DMS53 (cell line): ENCODE measurements at regions not wholly inside any gene's neighbourhood (a gene's known extent, or its start where the extent isn't known, plus 50 kb on each side); places are given as distances from the start of the nearest gene placed in this dataset.

Experiments
- DNase-seq: peaks from one replicate; lab custom pipeline; 2025; lab: John Stamatoyannopoulos, UW

DNA sequence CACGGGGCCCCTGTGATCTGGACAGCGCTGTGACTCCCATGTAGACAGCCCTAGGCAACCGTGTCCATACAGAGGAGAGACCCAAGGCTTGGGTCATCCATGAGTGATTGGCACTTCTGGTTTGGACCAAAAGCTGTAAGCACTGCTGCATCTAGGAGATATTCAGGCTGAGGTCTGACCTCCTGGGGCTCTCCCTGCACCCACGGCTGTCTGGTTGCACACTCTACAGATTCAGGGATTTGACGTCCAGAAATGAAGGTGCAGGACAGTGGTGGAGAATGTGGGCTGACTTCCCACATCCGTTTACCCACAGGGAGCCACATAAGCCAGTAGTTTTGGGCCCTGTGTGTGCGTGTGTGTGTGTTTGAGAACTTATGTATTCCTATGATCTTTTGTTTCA, 76.2 kb upstream of the ARHGEF7 start:
- DNase-seq, result no peak

DNA sequence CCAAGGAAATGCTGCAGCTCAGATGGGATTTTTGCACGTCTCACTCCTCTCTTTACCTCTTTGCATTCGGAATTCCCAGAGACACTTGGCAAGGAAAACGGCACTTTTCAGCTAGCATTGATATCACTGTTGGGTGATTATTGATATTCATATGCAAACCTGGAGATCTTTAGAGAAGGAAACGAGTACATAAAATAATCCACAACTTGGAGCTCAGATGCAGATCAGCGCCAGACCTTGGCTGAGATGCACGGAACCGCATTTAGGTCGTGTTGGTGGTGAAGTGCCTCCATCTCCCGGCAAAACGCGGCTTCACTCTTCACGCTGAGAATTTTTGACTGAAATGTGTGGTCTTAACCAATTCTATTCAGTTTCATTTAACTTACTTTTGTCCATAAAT, 77.2 kb upstream of the ARHGEF7 start:
- DNase-seq, result no peak

DNA sequence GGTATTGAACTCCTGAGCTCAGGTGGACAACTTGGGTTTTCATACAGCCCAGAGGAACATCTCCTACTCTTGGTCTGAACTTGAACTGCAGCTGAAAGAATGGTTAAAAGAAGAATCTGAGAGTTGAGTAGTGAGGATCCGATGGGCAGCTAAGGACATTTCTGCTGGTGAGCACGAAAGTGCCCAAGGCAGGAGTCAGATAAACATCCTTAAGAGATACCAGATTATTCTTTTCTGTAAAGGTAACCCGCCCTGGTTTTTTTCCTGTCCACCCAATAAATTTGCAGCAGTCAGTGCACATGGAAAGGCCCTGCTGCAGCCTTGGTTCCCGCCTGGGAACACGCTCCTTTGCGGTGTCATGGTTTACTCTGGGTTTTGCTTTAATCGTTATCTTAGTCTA, 78.4 kb upstream of the ARHGEF7 start:
- no peak for DNase-seq

DNA sequence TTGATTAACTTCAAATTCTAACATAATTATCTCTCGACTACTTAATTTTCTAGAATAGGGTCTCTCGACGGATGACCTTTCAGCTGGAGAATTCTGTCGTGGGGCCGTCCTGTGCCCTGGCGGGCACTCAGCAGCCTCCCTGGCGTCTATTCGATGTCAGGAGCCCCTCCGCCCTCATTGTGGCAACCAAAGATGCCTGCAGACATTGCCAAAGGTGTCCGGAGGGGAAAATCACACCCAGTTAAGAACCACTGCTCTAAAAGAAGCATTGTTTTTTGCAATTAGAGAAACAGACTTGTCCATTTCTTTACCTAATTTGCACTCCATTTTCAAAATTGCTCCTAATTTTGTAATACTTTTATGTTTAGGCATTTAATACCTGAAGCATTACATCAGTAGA, 79.2 kb upstream of the ARHGEF7 start:
- no peak for DNase-seq

DNA sequence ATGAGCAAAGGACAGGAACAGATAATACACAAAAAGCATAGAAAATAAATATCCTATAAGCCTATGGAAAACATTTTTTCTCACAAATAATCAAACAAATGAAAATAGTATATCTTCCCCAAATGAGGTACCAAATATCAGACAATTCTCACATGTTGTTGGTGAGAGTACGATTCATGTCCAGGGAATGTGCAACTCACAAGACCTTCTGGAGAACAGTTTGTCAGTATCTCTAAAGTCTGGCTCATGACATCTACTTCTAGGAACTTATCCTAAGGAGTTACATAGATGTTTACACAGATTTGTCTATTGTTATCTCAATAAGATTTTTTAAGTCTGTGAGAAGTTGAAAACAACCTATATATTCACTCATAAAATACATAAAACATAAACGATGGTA, 80.3 kb upstream of the ARHGEF7 start:
- DNase-seq, result no peak

DNA sequence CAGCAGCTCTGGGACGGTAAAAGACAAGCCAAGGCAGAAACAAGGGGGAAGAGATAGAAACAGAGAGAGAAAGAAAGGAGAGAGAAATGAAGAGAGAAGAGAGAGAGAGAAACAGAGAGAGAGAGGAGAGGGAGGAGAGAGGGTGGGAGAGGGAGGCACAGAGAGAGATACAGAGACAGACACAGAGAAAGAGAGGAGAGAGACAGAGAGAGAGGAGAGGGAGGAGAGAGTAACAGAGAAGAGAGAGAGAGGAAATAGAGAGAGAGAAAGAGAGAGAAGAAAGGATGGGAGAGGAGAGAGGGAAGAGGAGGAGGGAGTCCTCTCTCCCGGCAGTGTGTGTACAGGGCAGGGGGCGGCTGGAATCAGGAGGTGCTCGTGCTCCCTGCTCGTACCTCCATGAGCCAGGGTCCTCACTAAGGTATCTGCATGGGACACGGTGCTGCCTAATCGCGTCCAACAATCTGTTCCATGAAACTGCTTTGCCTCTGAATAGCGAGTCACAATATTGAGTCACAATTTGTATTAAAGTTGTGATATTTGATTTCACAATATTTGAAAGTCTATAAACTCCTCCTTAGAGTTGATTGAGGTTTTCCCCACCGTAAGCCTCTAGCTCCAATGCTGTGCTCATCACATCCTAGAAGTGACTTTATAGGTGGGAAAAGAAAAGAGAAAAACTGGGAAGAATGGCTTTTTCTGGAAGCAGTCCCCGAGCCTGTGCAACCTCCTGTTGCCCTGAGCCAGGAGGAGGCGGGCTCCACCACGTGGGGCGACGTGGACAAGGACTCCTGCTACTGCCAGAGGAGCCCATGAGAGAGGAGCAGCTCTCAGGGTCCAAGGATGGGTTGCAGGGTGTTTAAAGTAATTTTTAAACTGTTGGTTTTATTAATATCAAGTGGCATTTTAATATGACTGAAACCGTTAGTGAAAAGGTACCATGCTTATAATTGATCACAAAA, 81.7 kb upstream of the ARHGEF7 start:
- no peak for DNase-seq

DNA sequence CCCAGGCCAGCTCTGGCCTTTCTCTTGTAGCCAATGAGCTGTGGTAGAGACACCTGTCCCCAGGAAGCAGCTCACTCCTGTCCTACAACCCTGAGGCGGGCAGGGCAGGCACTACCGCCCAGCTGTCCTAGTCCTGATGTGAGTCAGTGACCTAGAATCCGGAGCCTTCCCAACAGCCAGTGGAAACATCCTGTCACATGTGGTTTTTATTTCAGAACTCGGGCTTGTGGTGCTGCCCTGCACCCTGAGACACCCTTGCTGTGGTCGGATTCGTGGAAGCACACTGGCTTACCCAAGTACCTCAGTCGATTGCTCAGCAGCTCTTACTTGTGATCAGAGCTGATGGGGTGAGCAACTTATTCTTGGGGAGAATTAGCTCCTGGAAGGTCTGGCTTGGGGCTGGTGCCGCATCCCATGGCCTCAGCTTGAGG, 83.6 kb upstream of the ARHGEF7 start:
- peak; percentile 92 for DNase-seq

DNA sequence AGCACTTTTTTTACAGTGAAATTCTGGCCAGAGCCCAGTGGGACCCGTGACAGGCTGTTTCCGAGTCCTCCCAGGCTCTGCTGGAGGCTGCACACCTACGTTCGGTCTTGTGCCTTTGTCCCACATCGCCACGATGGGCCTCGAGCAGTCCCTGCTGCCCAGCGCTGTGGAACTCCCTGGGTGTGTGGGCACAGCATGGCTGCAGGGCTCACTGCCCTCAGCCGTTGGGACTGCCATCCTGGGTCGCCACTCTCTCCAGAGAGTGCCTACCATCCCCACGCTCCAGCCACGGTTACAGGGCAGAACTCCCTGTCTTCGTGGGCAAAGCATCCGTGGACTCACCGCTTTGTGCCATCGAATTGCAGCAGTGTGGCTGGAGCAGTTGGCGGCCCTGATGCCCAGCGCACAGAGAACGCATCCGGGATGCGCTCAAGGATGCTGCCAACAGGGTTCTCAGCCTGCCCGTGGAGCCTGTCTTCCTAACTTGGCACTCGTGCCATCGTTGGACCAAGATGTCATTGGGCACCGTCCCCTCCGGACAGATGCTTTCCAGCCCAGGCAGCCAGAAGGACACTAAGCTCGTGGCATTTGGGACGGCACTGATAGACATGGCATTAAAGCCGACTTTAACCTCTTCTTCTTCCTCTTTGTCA, 85.0 kb upstream of the ARHGEF7 start:
- DNase-seq, result no peak

DNA sequence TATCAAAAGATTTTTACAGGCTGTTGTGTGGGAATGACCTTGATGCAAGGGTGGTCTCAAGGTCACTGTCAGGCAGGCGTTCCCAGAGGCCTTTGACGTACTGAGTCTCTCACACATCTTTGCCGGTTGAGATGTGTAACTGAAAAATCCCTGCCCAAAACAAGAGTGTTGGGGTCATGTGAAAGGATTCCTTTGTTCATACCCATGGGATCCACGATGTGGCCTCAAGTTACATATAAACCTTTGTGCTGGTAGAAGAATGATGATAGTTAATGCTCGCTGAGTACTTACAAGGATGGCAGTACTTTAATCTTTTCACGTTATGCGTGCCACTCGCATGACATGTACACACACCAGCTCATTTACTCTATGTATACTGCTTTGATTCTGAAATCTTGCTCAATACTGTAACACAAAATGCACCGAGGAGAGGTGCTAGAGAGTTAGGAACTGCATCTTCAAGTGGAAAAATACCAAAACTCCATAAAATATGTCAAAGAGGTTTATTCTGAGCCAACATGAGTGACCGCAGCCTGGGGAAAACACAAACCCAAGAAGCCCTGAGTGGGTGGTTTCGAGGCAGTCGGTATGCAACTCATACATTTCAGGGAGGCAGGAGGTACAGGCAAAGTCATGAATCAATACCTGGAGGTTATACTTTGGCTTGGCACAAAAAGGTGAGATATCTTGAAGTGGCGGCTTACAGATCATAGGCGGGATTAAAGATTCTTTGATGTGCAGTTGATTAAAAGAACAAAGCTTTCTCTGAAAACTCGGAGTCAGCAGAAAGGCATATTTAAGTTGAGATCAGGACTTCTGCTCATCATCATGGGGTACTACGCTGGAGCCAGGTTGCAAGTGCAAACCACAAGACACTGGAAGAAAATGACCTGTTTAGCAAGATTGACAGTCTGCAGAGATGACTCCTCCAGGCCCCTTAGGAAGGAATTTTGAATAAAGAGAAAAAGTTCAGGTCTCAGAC, 87.4 kb upstream of the ARHGEF7 start:
- DNase-seq, result no peak

DNA sequence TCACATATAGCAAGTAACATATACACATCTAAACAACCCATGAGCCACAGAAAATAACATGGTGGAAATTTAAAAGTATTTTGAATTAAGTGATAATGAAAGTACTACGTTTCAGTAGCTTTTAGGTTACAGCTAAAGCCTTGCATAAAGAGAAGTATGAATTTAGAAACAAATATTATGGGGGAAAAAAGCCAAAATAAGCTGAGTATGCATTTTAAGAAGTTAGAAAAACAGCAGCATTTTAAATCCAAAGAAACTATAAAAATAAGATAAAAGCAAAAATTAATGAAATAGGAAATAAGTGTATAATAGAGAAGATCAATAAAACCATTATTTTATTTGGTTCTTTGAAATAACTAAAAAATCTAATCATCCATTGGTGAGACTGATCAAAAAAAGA, 89.8 kb upstream of the ARHGEF7 start:
- DNase-seq, result no peak

DNA sequence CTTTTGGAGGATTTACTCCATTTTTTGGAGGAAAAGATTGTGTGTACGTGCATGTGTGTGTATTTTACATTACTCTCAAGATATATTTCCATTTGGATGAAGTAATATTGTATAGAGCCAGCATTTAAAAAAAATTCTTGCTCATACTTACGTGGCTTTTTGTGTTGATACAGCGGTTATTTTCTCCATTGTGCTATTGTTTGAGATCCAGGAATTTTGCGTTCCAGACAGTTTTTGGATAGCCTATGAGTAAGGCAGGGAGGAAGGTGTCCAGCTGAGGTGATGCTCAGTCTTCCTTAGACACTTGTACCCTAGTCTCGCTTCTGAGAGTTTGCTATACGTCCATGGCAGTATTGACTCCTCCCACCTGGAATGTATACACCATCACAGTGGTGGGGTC, 92.2 kb upstream of the ARHGEF7 start:
- DNase-seq, result no peak

DNA sequence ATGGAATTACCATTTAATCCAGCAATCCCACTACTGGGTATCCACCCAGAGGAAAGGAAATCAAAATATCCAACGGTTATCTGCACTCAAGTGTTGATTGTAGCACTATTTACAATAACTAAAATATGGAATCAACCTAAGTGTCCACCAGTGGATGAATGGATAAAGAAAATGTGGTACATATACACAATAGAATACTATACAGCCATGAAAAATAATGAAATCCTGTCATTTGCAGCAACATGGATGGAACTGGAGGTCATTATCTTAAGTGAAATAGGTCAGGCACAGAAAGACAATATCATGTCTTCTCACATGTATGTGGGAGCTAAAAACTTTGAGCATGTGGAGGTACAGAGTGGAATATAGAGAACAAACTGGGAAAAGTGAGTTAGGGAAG, 92.9 kb upstream of the ARHGEF7 start:
- DNase-seq, result no peak

DNA sequence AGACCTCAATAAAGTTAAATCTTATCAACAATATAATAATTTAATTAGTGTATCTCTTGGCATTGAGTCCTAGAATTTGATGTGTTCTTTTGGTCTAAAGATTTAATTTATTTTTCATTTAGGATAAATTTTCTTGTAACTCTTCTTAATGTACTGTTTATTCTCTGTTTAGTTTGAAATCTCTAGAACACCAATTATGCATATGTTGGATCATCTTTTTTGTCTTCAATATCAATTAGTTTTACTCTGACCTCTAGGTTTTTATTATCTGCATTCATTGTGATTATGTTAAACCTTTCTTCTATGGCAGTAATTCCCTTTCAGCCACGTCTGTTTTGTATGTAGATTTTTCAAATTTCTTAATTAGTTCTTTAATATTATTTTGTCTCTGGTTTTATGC, 93.8 kb upstream of the ARHGEF7 start:
- no peak for DNase-seq

DNA sequence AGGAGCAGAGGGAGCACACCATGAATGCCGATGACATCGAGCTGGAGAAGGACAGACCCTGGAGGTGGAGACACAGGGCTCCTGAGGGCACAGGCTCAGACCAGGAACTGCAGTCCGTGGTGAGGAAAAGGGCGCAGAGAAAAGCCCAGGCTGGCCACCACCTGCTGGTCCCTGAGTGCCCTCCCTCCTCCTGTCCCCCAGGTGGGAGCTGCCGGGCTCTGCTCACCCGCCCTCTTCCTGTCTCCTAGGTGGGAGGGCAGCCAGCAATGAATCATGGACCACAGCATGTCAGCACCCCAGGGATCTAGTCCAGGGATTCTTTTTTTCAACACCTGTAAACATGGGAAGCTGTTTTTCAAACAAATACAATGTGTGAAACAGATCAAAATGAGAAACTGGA, 94.6 kb upstream of the ARHGEF7 start:
- no peak for DNase-seq

DNA sequence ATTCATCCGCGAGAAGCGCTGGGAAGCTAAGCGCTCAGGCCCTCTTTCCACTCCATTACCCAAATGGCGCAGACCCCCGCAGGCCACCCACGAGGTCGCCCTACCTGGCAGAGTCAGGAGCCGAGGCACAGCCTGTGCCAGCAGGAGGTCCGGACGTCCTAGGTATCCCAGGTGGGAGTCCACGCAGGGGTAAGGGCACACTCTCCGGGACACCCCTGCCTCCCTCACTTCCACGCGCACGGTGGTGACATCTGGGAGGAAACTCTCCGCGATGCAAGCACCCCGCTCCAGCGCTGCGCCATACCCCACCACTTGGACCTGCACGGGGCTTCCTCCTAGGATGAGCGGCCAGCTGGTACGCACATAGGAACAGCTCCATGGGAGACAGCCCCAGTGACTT, 95.1 kb upstream of the ARHGEF7 start:
- no peak for DNase-seq

DNA sequence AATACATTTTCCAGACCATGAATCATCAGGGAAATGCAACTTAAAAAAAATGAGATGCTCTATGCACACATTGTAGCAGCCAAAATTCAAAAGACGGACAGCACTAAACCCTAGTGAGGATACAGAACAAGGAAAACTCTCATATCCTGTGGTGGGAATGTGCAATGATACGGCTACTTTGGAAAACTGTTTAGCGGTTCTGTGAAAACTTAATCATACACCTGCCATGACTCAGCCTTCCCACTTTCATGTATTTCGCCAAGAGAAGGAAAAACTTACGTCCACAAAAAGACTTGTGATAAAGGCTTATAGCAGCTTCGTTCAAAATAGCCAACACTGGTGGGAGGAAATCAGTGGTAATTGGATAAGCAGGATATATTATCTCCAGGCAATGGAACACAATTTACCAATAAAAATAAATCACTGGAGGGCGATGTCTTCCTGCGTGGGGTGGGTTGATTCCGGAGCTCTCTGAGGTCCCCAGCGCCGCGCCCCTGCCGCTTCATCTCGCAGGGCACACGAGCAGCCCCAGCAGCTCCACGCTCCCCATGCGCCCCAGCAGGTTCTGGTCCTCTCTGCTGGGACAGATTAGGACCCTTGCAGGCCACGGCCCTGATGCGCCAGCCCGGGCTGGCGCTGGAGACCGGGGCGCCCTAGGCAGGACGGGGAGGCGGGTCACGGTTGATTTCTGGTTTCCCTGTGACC, 97.2 kb upstream of the ARHGEF7 start:
- no peak for DNase-seq

DNA sequence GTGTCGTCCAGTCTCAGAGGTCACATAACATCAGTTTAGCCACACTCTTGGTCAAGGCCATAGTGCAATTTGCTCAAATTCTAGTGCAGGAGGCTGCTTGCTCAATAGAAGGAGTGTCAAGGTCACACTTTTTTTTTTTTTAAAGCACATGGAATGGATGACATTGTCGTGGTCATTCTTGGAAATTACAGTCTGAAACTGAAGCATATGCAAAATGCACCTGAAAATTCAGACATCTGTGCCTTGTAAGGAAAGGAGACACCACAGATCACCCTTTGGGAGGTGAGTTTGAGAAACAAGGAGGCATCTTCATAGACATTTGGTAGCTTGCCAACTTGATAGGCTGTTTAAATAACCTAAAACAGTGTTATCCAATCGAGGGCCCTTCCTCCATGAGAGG, 98.3 kb upstream of the ANKRD10 start:
- DNase-seq, result no peak

DNA sequence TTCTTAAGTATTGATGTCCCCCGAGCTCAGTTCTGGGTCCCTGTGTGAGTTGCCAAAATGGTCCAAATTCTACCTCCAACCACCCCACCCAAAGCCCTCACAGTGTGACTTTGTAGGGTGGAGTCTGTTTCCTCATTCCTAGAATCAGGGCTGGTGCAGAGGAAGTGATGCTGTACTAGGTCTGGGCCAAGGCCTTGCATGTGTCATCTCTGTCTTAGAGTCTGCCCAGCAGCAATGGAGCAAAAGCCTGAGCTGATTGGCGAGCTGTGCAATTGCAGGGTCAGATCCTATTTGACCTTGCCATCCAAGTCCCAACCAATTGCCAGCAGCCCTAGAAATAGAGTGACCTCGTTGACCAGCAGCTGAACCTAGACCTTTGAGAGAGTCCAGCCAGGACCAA, 97.0 kb upstream of the ANKRD10 start:
- no peak for DNase-seq

DNA sequence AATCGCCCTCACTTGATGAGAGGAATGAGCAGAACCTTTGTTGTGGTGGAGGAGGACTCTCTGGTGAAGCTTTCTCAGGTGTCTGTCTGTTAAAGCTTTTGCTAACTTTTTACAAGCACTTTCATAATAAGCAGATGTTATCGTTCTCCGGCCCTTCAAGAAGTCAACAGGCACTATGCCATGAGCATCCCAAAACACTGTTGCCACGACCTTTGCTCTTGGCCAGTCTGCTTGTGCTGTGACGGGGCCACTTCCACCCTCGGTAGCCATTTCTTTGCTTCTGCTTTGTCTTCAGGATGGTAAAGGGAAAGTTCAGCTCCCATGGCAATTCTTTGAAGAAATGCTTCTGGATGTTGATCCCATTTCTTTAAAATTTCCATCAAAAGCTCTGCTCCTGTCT, 93.5 kb upstream of the ANKRD10 start:
- DNase-seq, result no peak

DNA sequence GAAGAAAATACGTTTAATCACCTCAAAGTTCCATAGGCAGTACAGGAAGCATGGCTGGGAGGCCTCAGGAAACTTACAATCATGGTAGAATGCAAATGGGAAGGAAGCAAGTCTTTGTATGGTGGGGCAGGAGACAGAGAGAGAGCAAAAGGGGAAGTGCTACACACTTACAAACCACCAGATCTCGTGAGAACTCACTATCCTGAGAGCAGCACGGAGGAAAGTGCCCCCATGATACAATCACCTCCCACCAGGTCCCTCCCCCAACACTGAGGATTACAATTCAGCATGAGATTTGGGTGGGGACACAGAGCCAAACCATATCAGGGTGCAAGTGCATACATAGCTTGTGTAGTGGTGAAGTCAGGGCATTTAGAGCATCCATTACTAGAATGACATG, 92.3 kb upstream of the ANKRD10 start:
- DNase-seq, result no peak

DNA sequence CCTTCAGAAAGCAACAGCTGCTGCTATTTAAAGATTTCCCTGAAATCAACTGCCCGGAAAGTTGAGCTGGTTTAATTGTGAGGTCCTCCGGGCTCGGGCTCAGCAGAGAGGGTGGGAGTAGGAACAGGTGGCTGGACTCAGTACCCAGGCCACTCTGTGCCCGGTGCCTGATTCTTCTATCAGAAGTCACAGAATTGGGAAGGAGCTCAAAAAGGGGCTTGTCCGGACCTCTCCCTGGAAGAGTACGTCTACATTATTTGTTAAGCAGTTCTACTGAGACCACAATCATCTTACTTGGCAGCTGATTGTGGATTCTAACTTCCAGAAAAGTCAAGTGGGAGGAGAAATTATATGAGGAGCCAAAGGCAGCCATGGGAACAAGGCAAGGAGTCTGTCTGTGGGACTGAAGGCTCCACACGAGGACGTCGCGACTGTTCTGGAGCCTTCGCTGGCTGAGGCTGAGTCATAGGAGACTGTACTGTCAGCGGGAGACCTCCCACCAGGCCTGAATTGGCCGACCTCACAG, 91.7 kb upstream of the ANKRD10 start:
- no peak for DNase-seq
